ENCODE measurements at regions not wholly inside any gene's neighbourhood (a gene's known extent, or its start where the extent isn't known, plus 50 kb on each side); places are given as distances from the start of the nearest gene placed in this dataset.
"Not testable (repeated sequence)": the region's sequence is repeated elsewhere in the genome, so short reads cannot be mapped to it uniquely, and the experiment has no call there.

GRCh38 chr18:57915248-57915647 lies 112.1 kb upstream of the ATP8B1 start:
- DNase-seq, result no peak

- DNase-seq, result no peak
Measured at GRCh38 chr18:57913686-57914085, 110.6 kb upstream of the ATP8B1 start.

GRCh38 chr18:57910817-57911216 lies 107.7 kb upstream of the ATP8B1 start:
- no peak for DNase-seq

- no peak for DNase-seq
Measured at GRCh38 chr18:57910134-57910533, 107.0 kb upstream of the ATP8B1 start.

- no peak for DNase-seq
Measured at GRCh38 chr18:57909620-57910019, 106.5 kb upstream of the ATP8B1 start.

GRCh38 chr18:57908092-57908491 lies 105.0 kb upstream of the ATP8B1 start:
- DNase-seq, result no peak

- no peak for DNase-seq
Measured at GRCh38 chr18:57907550-57907949, 104.4 kb upstream of the ATP8B1 start.

- DNase-seq, result no peak
Measured at GRCh38 chr18:57906852-57907251, 103.7 kb upstream of the ATP8B1 start.

- DNase-seq, result no peak
Measured at GRCh38 chr18:57904535-57904934, 101.4 kb upstream of the ATP8B1 start.

- no peak for DNase-seq
Measured at GRCh38 chr18:57902721-57903120, 99.6 kb upstream of the ATP8B1 start.

- DNase-seq, result no peak
Measured at GRCh38 chr18:57901825-57902589, 98.9 kb upstream of the ATP8B1 start.

- no peak for DNase-seq
Measured at GRCh38 chr18:57900906-57901435, 97.9 kb upstream of the ATP8B1 start.

GRCh38 chr18:57898506-57899124 lies 95.5 kb upstream of the ATP8B1 start:
- DNase-seq, result no peak

GRCh38 chr18:57895182-57895581 lies 92.1 kb upstream of the ATP8B1 start:
- DNase-seq, result no peak

GRCh38 chr18:57891707-57892391 lies 88.7 kb upstream of the ATP8B1 start:
- no peak for DNase-seq

GRCh38 chr18:57890266-57890665 lies 87.2 kb upstream of the ATP8B1 start:
- DNase-seq, result no peak

GRCh38 chr18:57889841-57890240 lies 86.7 kb upstream of the ATP8B1 start:
- DNase-seq, result no peak

GRCh38 chr18:57887543-57888383 lies 84.6 kb upstream of the ATP8B1 start:
- no peak for DNase-seq

GRCh38 chr18:57885931-57886330 lies 82.8 kb upstream of the ATP8B1 start:
- DNase-seq, result no peak

GRCh38 chr18:57882465-57882864 lies 79.3 kb upstream of the ATP8B1 start:
- DNase-seq, result no peak

- peak; percentile 54 for DNase-seq
Measured at GRCh38 chr18:57881818-57882413, 78.8 kb upstream of the ATP8B1 start.

- DNase-seq, result not testable (repeated sequence)
Measured at GRCh38 chr18:57879924-57880323, 76.8 kb upstream of the ATP8B1 start.

Data from CD4-positive, alpha-beta T cell treated with Interleukin-6 for 4 hours (primary cell).